ENCODE measurements at regions not wholly inside any gene's neighbourhood (a gene's known extent, or its start where the extent isn't known, plus 50 kb on each side); places are given as distances from the start of the nearest gene placed in this dataset.

DNA sequence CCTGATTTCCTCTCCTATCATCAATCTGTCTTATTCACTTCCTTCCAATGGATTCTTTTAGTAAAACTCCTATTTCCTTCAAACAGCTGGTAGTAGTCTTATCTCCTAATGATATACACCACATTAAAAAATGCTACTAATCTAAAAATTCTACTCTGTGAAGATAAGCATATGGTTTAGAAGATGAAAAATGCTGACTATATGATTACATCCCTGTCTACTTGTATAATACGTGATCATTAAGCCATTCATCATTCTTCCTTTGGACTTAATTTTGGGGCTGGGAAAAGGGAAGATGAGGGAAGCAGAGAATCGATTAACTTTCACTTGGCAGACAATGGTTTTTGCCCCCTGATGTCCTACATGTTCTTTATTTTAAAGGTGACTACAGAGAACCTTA lies 453.1 kb downstream of the NSUN3 start:
- TF ChIP-seq ZNF384 (IDR thresholded peaks at IDR 0.05): no peak
- no peak for TF ChIP-seq SUZ12 (IDR thresholded peaks at IDR 0.05)
- TF ChIP-seq TARDBP (IDR thresholded peaks at IDR 0.05): no peak
- TF ChIP-seq HDGF (IDR thresholded peaks at IDR 0.05; ENCODE audit: borderline replicate concordance): no peak
- TF ChIP-seq LEF1 (IDR thresholded peaks at IDR 0.05; ENCODE audit: borderline replicate concordance): no peak
- no peak for TF ChIP-seq NFRKB (IDR thresholded peaks at IDR 0.05)
- no peak for TF ChIP-seq ELF4 (IDR thresholded peaks at IDR 0.05)
- TF ChIP-seq FOXM1 (IDR thresholded peaks at IDR 0.05; ENCODE audit: borderline replicate concordance): no peak
- no peak for TF ChIP-seq FOXK2 (IDR thresholded peaks at IDR 0.05)
- no peak for TF ChIP-seq BHLHE40 (IDR thresholded peaks at IDR 0.05; ENCODE audit: borderline replicate concordance)
- TF ChIP-seq ARNT (IDR thresholded peaks at IDR 0.05): no peak
- TF ChIP-seq CTBP1 (IDR thresholded peaks at IDR 0.05; ENCODE audit: borderline replicate concordance): no peak
- TF ChIP-seq FOXA1 (IDR thresholded peaks at IDR 0.05): no peak
- no peak for TF ChIP-seq L3MBTL2 (conservative IDR thresholded peaks at IDR 0.05)
- TF ChIP-seq, protein P1, sequence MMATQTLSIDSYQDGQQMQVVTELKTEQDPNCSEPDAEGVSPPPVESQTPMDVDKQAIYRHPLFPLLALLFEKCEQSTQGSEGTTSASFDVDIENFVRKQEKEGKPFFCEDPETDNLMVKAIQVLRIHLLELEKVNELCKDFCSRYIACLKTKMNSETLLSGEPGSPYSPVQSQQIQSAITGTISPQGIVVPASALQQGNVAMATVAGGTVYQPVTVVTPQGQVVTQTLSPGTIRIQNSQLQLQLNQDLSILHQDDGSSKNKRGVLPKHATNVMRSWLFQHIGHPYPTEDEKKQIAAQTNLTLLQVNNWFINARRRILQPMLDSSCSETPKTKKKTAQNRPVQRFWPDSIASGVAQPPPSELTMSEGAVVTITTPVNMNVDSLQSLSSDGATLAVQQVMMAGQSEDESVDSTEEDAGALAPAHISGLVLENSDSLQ (IDR thresholded peaks at IDR 0.05): no peak
- ChIA-PET POLR2A (no interaction called here), CTCF (no interaction called here)
- DNase-seq (ENCODE audit: extremely low spot score): no peak

DNA sequence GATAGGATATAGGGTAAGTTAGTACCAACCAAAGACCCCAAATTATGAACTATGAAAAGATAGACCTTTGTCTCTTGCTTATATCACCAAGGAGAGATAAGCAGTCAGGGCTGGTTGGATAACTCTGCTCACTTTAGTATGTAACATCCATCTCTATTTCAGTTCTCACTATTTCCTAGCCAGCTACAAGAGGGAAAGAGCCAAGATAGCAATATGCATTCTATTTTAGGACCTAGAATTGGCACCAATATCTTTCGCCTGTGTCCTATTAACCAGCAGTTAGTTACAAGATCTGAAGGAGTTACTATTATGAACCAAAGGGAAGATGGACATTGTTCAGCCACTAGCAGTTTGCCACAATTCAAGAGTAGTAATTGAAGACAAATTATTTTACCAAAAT lies 457.5 kb downstream of the NSUN3 start:
- ChIA-PET CTCF (no interaction called here), POLR2A (no interaction called here)
- TF ChIP-seq ZNF384 (IDR thresholded peaks at IDR 0.05) (no peak), HDGF (IDR thresholded peaks at IDR 0.05; ENCODE audit: borderline replicate concordance) (no peak), ARNT (IDR thresholded peaks at IDR 0.05) (no peak), SP1 (IDR thresholded peaks at IDR 0.05) (no peak)
- DNase-seq (ENCODE audit: extremely low spot score): no peak

DNA sequence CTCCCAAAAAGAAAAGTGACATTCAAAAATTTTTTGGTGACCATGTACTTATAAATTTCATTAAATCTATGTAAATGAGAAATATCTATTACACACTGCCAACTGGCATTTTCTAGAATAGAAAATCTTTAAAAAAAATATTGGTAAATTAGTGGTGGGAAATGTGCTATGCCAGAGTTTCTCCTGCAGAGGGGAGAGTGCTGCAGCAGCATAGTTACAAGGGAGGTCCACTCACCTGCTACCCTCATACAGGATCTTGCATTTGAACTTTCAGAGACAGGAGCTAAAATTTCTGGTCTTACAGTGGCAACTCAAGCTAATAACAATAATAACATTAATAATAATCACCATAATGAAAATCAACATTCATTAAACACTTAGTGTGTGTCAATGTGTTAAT lies 459.6 kb downstream of the NSUN3 start:
- ChIA-PET POLR2A (no interaction called here), CTCF (no interaction called here)

DNA sequence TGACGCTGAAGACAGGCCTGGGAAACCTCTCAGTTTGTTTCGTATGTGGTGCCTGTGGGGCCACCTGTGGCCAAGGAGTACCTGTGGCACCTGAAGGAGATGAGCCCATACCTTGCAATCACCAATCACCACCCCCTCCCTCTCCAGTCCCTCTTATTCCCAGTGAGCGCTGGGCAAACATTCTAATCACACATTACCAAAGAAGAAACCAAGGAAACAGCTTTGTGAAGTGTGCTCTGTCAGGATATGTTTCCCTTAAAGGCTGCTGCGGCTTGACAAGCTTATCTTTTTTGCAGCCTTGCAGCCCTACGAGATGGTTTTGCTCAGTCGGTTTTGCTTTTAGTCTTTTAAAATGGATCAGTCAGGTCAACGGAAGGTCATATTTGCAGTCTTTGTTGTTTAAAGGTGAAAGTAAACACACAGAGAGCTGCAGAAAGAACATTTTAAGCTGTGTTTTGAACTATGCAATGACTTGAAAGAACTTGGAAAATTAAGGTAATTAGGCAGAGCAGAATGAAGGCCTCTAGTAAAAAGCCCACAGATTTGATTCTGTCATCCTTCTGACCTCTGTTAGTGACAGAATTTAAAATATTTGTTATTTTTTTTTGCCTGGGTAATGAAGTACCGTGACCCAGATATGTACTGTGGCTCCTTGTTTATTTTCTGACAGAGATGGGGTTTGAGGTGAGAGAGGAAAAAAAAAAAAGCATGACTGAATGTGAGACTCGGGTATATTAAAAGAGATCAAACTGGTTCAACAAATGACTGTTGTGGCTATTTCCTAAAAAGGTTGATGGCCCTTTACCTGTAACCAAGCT lies 461.4 kb downstream of the NSUN3 start:
- CTCF ChIA-PET: interaction anchor here (1.0 kb wide), 1 partner anchor 275 kb away, joined by 3 read pairs; no protein-coding TSS in a partner anchor
- no peak for TF ChIP-seq FOXM1 (IDR thresholded peaks at IDR 0.05; ENCODE audit: borderline replicate concordance)
- no peak for TF ChIP-seq BHLHE40 (IDR thresholded peaks at IDR 0.05; ENCODE audit: borderline replicate concordance)
- TF ChIP-seq ARNT (IDR thresholded peaks at IDR 0.05): no peak
- DNase-seq (ENCODE audit: extremely low spot score): no peak
- POLR2A ChIA-PET: no interaction called here

More for the DNA sequence above, 459.6 kb downstream of the NSUN3 start:
- TF ChIP-seq FOXA1 (IDR thresholded peaks at IDR 0.05) (no peak), TARDBP (IDR thresholded peaks at IDR 0.05) (no peak), NFRKB (IDR thresholded peaks at IDR 0.05) (no peak), SP1 (IDR thresholded peaks at IDR 0.05) (no peak), FOXM1 (IDR thresholded peaks at IDR 0.05; ENCODE audit: borderline replicate concordance) (no peak), FOXK2 (IDR thresholded peaks at IDR 0.05) (no peak), HDGF (IDR thresholded peaks at IDR 0.05; ENCODE audit: borderline replicate concordance) (no peak), LEF1 (IDR thresholded peaks at IDR 0.05; ENCODE audit: borderline replicate concordance) (no peak)
- TF ChIP-seq, protein P1 (IDR thresholded peaks at IDR 0.05): no peak
- peak; percentile 18 for DNase-seq (ENCODE audit: extremely low spot score)

DNA sequence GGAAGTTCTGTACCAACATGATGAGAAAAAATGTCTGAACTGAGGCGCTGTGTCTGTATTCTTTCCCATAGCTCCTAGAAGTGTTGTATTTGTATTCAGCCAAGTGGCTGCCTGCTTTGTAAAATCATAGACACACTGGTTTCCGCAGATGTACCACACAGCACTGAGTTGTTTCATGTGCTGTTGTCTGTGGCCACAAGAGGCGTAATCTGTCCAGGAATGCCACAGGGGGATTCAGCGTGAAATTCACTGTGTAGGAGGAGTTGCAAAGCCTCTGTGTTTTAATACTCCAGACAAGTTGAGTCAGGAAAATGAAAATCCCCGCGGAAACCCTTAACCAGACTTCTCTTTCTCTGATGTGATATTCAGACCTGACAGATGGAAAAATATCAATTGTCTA lies 462.2 kb downstream of the NSUN3 start:
- POLR2A ChIA-PET: no interaction called here
- CTCF ChIA-PET: interaction anchor here (0.6 kb wide), 1 partner anchor 126 kb away, joined by 3 read pairs; no protein-coding TSS in a partner anchor
- no peak for TF ChIP-seq HDGF (IDR thresholded peaks at IDR 0.05; ENCODE audit: borderline replicate concordance)
- no peak for TF ChIP-seq SP1 (IDR thresholded peaks at IDR 0.05)
- no peak for TF ChIP-seq TARDBP (IDR thresholded peaks at IDR 0.05)
- no peak for TF ChIP-seq NFRKB (IDR thresholded peaks at IDR 0.05)
- no peak for TF ChIP-seq BHLHE40 (IDR thresholded peaks at IDR 0.05; ENCODE audit: borderline replicate concordance)
- TF ChIP-seq CTBP1 (IDR thresholded peaks at IDR 0.05; ENCODE audit: borderline replicate concordance): no peak
- no peak for TF ChIP-seq ZNF384 (IDR thresholded peaks at IDR 0.05)
- TF ChIP-seq FOXM1 (IDR thresholded peaks at IDR 0.05; ENCODE audit: borderline replicate concordance): no peak
- TF ChIP-seq LEF1 (IDR thresholded peaks at IDR 0.05; ENCODE audit: borderline replicate concordance): no peak
- no peak for TF ChIP-seq ARNT (IDR thresholded peaks at IDR 0.05)
- TF ChIP-seq, protein P1 (IDR thresholded peaks at IDR 0.05): no peak
- TF ChIP-seq L3MBTL2 (conservative IDR thresholded peaks at IDR 0.05): no peak
- no peak for TF ChIP-seq SUZ12 (IDR thresholded peaks at IDR 0.05)
- no peak for TF ChIP-seq ELF4 (IDR thresholded peaks at IDR 0.05)
- TF ChIP-seq FOXA1 (IDR thresholded peaks at IDR 0.05): no peak
- TF ChIP-seq FOXK2 (IDR thresholded peaks at IDR 0.05): no peak
- peak; percentile 48 for DNase-seq (ENCODE audit: extremely low spot score)

DNA sequence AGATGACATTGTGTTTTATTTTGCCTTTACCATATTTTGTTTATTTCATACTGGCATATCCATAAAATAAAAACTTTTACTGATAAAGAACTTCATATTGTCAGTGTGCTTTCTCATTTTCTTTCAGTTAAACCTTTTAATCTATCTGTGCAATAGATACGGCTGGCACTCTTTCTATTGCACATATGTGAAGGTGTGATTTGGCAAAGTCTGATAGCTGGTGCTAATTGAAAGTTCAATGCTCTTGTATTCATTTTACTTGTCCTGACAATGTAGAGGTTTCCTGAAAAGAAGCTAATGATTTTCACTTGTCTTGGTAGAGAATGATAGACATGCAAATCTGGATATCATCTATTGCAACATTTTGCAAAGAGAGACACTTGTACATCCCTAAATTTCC lies 467.0 kb downstream of the NSUN3 start:
- no peak for DNase-seq (ENCODE audit: extremely low spot score)
- ChIA-PET CTCF (no interaction called here), POLR2A (no interaction called here)
- TF ChIP-seq NFRKB (IDR thresholded peaks at IDR 0.05) (no peak), SP1 (IDR thresholded peaks at IDR 0.05) (no peak), TARDBP (IDR thresholded peaks at IDR 0.05) (no peak), LEF1 (IDR thresholded peaks at IDR 0.05; ENCODE audit: borderline replicate concordance) (no peak), ELF4 (IDR thresholded peaks at IDR 0.05) (no peak), FOXA1 (IDR thresholded peaks at IDR 0.05) (no peak), SUZ12 (IDR thresholded peaks at IDR 0.05) (no peak), L3MBTL2 (conservative IDR thresholded peaks at IDR 0.05) (no peak), CTBP1 (IDR thresholded peaks at IDR 0.05; ENCODE audit: borderline replicate concordance) (no peak), FOXK2 (IDR thresholded peaks at IDR 0.05) (no peak), HDGF (IDR thresholded peaks at IDR 0.05; ENCODE audit: borderline replicate concordance) (no peak), ARNT (IDR thresholded peaks at IDR 0.05) (no peak), FOXM1 (IDR thresholded peaks at IDR 0.05; ENCODE audit: borderline replicate concordance) (no peak), BHLHE40 (IDR thresholded peaks at IDR 0.05; ENCODE audit: borderline replicate concordance) (no peak), ZNF384 (IDR thresholded peaks at IDR 0.05) (no peak)
- TF ChIP-seq, protein P1 (IDR thresholded peaks at IDR 0.05): no peak
